Neutrophil (primary cell): ENCODE measurements at regions not wholly inside any gene's neighbourhood (a gene's known extent, or its start where the extent isn't known, plus 50 kb on each side); places are given as distances from the start of the nearest gene placed in this dataset.

ENCODE experiments used
- H3K27ac ChIP-seq: fragments of 200-600 bp; sonication (generic); 2 replicates; pipeline ENCODE4 v1.5.1; 2016; ENCODE audit warnings: mild to moderate bottlenecking, moderate library complexity
- H3K27me3 ChIP-seq: fragments of 200-600 bp; sonication (generic); 2 replicates; pipeline ENCODE4 v1.6.0; 2016; ENCODE audit warnings: mild to moderate bottlenecking
- H3K36me3 ChIP-seq: fragments of 200-600 bp; sonication (generic); 2 replicates; pipeline ENCODE4 v1.5.1; 2017
- H3K4me1 ChIP-seq, 2 experiments: fragments of 200-600 bp in 1 of 2; sonication (generic) in 1 of 2; 1 replicate in 1 of 2; 2 replicates in 1 of 2; pipeline versions ENCODE4 v1.5.1 to v1.6.1; 2013 to 2016; ENCODE audit warnings: low read depth in 1 of 2, low read length in 1 of 2, mild to moderate bottlenecking in 1 of 2, moderate library complexity in 1 of 2; ENCODE audit not compliant: control insufficient read depth in 1 of 2, insufficient read depth in 1 of 2
- H3K4me3 ChIP-seq, 2 experiments: fragments of 200-600 bp in 1 of 2; sonication (generic) in 1 of 2; 1 replicate in 1 of 2; 2 replicates in 1 of 2; pipeline ENCODE4 v1.5.1; 2013 to 2016; ENCODE audit warnings: low read depth in 1 of 2, low read length in 1 of 2, mild to moderate bottlenecking in 1 of 2, moderate library complexity in 1 of 2
- H3K9me3 ChIP-seq: fragments of 200-600 bp; sonication (generic); 2 replicates; pipeline ENCODE4 v1.5.1; 2016
- TF ChIP-seq, protein P1 (sequence below): fragments of 200-600 bp; sonication (generic); IDR thresholded peaks from 2 replicates; pipeline ENCODE4 v1.5.1; 2016; ENCODE audit warnings: antibody characterized with exemption

DNA sequence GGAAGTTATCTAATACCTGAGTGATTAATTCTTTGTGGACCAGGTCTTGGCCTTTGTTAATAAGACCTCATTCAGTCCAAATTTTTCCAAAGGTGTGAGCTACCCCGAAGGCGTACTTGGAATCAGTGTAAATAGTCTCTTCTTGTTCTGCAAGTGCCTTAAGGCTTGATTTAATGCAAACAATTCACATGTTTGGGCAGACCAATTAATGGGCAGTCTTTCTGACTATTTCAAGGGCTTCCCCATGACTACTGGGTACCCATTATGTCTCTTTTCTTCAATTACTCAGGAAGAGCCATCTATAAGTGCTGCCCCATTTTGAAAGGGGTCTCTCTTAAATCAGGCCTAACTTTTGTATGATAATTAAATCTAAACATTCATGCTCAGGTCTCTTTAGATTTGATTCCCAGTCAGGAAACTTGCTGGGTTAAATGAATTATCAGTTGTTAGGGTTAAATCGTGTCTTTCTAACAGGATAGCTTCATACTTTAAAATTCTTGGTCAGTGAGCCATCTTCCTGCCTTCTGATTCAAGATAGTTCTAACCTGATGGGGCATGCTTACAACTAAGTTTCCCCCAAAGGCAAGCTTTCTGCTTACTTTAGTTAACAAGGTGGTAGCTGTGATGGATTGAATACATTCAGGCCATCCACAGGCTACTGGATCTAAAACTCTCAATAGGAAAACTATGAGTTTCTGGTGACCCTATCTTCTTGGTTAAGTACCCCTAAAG, 179.6 kb downstream of the CCNG2 start:
- no peaks in the 10 kb centered on the region for H3K27me3 ChIP-seq
- H3K4me3 ChIP-seq: no peak overlapping the region
- H3K4me1 ChIP-seq: no peaks in the 10 kb centered on the region
- H3K27ac ChIP-seq: no peak overlapping the region
- TF ChIP-seq, protein P1, sequence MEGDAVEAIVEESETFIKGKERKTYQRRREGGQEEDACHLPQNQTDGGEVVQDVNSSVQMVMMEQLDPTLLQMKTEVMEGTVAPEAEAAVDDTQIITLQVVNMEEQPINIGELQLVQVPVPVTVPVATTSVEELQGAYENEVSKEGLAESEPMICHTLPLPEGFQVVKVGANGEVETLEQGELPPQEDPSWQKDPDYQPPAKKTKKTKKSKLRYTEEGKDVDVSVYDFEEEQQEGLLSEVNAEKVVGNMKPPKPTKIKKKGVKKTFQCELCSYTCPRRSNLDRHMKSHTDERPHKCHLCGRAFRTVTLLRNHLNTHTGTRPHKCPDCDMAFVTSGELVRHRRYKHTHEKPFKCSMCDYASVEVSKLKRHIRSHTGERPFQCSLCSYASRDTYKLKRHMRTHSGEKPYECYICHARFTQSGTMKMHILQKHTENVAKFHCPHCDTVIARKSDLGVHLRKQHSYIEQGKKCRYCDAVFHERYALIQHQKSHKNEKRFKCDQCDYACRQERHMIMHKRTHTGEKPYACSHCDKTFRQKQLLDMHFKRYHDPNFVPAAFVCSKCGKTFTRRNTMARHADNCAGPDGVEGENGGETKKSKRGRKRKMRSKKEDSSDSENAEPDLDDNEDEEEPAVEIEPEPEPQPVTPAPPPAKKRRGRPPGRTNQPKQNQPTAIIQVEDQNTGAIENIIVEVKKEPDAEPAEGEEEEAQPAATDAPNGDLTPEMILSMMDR: no peak
- H3K9me3 ChIP-seq: peaks cover 7% of the 10 kb centered on the region
- H3K36me3 ChIP-seq: no peaks in the 10 kb centered on the region

DNA sequence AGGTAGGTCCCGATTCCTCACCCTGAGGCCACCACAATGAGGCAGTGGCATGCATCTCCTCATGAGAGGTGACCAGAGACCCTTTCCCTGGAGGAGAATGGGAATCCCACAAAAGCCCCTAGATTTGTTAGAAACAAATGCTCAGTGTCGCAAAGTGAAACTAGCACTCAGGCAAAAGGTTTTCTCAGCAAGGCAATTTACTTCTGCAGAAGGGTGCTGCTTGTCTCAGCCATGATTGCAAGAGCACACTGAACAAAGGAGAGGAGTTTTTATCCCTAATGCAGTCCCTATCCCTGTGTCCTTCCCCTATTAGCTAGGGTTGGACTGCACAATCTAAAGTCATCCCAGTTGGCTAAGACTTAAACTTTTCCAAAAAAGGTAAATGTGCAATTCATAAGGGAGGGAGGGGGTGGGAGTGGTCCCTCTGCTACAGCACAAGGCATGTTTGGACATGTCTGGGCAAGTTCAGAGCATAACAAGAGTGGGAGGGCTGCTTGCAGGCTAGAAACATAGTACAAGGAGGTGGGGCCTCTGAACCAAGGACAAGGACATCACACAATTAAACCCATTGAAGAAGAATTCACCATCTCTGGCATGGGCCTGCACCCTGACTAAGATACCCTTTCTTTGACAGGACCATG, 185.3 kb downstream of the CCNG2 start:
- TF ChIP-seq, protein P1: no peak
- no peaks in the 10 kb centered on the region for H3K4me1 ChIP-seq
- H3K4me3 ChIP-seq: no peak overlapping the region
- peaks cover 5% of the 10 kb centered on the region for H3K9me3 ChIP-seq
- no peaks in the 10 kb centered on the region for H3K36me3 ChIP-seq
- H3K27me3 ChIP-seq: no peaks in the 10 kb centered on the region
- H3K27ac ChIP-seq: no peak overlapping the region

DNA sequence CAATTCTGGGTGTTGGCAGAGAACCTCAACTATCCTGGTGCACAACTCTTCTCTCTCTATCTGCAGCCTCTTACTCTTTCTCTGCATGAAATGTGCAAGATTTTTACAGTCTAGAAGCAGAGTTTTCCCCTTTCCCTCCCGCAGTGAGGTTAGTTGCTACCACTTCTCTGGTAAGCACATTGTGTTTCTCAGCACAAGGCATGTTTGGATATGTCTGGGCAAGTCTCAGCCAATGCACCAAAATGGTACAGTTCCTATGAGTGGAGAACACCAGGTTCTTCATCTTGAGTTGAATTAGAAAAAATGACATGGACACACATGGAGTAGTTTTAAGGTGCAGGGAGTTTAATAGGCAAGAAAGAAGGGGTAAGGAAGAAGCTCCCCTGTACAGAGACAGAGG, 187.0 kb downstream of the CCNG2 start:
- no peaks in the 10 kb centered on the region for H3K4me1 ChIP-seq
- H3K4me3 ChIP-seq: no peak overlapping the region
- H3K27me3 ChIP-seq: no peaks in the 10 kb centered on the region
- TF ChIP-seq, protein P1: no peak
- peaks cover 5% of the 10 kb centered on the region for H3K9me3 ChIP-seq
- H3K27ac ChIP-seq: no peak overlapping the region
- no peaks in the 10 kb centered on the region for H3K36me3 ChIP-seq

DNA sequence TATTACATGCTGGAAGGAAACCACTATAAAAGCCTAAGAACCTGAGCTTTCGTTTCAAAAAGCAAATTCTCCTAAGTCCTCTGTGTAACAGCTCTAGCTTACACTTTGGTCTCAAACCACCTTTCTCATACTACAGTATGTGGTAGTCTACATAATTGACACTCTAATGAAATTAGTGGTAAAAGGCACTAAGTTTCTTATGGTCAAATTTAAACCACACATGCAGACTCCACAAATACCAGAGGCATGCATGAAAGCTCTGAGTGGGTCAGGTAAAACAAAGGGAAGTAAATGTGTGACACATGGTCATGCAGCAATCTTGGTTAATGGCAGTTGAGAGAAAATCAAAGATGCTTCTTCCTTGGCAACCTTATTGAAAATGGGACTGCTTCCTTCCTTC, 187.8 kb downstream of the CCNG2 start:
- TF ChIP-seq, protein P1: no peak

DNA sequence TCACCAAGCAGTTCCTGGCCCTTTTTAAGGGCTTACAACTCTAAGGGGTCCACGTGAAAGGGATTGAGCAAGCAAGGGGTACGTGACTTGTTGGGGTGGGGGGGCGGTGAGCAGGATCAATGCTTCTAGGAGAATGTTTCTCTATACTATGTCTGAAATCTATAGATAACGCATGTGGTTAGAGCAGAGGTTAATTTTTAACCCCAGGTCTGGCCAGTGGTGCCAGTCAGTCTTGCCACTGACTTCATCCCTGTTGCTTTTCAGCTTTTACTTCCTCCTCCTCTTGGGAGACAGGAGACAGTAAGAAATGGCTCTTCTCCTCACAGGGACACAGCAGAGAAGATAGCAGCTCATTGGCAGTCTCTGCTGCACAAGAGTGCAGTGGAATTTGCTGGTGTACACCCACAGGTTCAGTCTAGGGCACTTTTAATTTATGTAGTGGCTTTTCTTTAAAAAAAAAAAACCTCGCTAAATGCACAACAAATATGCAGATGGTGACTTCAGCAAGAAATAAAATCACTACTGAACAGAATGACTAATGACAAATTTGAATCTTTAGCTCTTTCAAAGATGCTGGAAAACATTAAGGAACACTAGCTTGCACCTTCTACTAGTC, 190.5 kb downstream of the CCNG2 start:
- H3K4me3 ChIP-seq: no peak overlapping the region
- TF ChIP-seq, protein P1: no peak
- no peaks in the 10 kb centered on the region for H3K4me1 ChIP-seq
- no peak overlapping the region for H3K27ac ChIP-seq
- peaks cover 2% of the 10 kb centered on the region for H3K9me3 ChIP-seq
- H3K27me3 ChIP-seq: no peaks in the 10 kb centered on the region
- no peaks in the 10 kb centered on the region for H3K36me3 ChIP-seq

More for the DNA sequence above, 187.8 kb downstream of the CCNG2 start:
- no peaks in the 10 kb centered on the region for H3K36me3 ChIP-seq
- H3K27ac ChIP-seq: no peak overlapping the region
- H3K4me3 ChIP-seq: no peak overlapping the region
- H3K9me3 ChIP-seq: peaks cover 5% of the 10 kb centered on the region
- H3K4me1 ChIP-seq: no peaks in the 10 kb centered on the region
- H3K27me3 ChIP-seq: no peaks in the 10 kb centered on the region
